Transverse colon (tissue), 4 donors: ENCODE measurements at regions not wholly inside any gene's neighbourhood (a gene's known extent, or its start where the extent isn't known, plus 50 kb on each side); places are given as distances from the start of the nearest gene placed in this dataset.
"Not testable (repeated sequence)": the region's sequence is repeated elsewhere in the genome, so short reads cannot be mapped to it uniquely, and the experiment has no call there.

ENCODE experiments used
- DNase-seq: peaks from one replicate; pipeline ENCODE4 v3.0.0-alpha.2; 2019
- H3K27ac ChIP-seq, 4 donors: fragments of 200-600 bp; sonication (generic); 2 replicates each; pipeline ENCODE4 v1.5.1; 2016 to 2018; ENCODE audit warnings: inconsistent platforms in 4 of 4
- H3K27me3 ChIP-seq: fragments of 200-600 bp; sonication (generic); 2 replicates; pipeline ENCODE4 v1.5.1; 2017; ENCODE audit warnings: inconsistent platforms
- H3K36me3 ChIP-seq, 4 donors: fragments of 200-600 bp; sonication (generic); 2 replicates each; pipeline ENCODE4 v1.5.1; 2017 to 2019; ENCODE audit warnings: inconsistent platforms in 4 of 4
- H3K4me1 ChIP-seq, 4 donors: fragments of 200-600 bp; sonication (generic); 2 replicates each; pipeline ENCODE4 v1.5.1; 2017 to 2020; ENCODE audit warnings: inconsistent platforms in 4 of 4
- H3K4me3 ChIP-seq, 4 donors: fragments of 200-600 bp; sonication (generic); 1 replicate in 1 of 4; 2 replicates in 3 of 4; pipeline versions ENCODE4 v1.5.1 to v1.6.1; 2017 to 2019; ENCODE audit warnings: inconsistent platforms in 4 of 4
- H3K9me3 ChIP-seq, 2 donors: fragments of 200-600 bp; sonication (generic); 2 replicates each; pipeline ENCODE4 v1.5.1; 2017 to 2019; ENCODE audit warnings: inconsistent platforms in 2 of 2
- CTCF ChIP-seq, 5 experiments: fragments of 200-600 bp in 3 of 5; fragments of 450-650 bp in 2 of 5; sonication (generic) in 3 of 5; IDR thresholded peaks; 1 replicate in 2 of 5; 2 replicates in 3 of 5; pipeline ENCODE4 v1.5.1; 2016 to 2017; ENCODE audit warnings: antibody characterized with exemption in 5 of 5, inconsistent platforms in 3 of 5, mild to moderate bottlenecking in 2 of 5, moderate library complexity in 1 of 5
- EP300 ChIP-seq: sonication (generic); formaldehyde crosslinking; IDR thresholded peaks from one replicate; pipeline ENCODE4 v1.6.1; 2017; ENCODE audit warnings: antibody characterized with exemption, low read depth
- POLR2A ChIP-seq: fragments of 450-650 bp; IDR thresholded peaks from one replicate; pipeline ENCODE4 v1.6.1; 2016; ENCODE audit warnings: antibody characterized with exemption, mild to moderate bottlenecking, moderate library complexity
- POLR2AphosphoS5 ChIP-seq, 3 donors: sonication (generic); formaldehyde crosslinking; IDR thresholded peaks; one replicate each; pipeline ENCODE4 v1.6.1; 2016; ENCODE audit warnings: antibody characterized with exemption in 3 of 3
- WGBS, 2 donors: methylation state at CpG; one replicate each; pipeline ENCODE4 v1.1.5; 2018; ENCODE audit warnings: low coverage in 1 of 2; 5-methylcytosine and 5-hydroxymethylcytosine counted together
- in situ Hi-C, 4 donors: fragments of 200-750 bp; cut with MboI; loops; one replicate each; pipeline versions ENCODE4 v1.15.0 to v1.15.1; 2017; ENCODE audit warnings: low sequenced_read_pairs in 3 of 4, low pct_ligation_motif_present in 1 of 4, low pct_unique_long_range_greater_than_20kb in 1 of 4
- intact Hi-C: fragments of 100-400 bp; cut with DNase I; formaldehyde crosslinking; loops from one replicate; pipeline ENCODE4 v1.15.1; 2023; ENCODE audit warnings: low total_unique reads

GRCh38 chr3:18527691-18528090 lies 102.6 kb upstream of the SATB1 start:
- H3K4me1 ChIP-seq = no peaks in the 10 kb centered on the region
- no peak overlapping the region for H3K4me3 ChIP-seq
- TF ChIP-seq CTCF (IDR thresholded peaks at IDR 0.05) = no peak
- TF ChIP-seq POLR2A = no peak
- no peak for TF ChIP-seq POLR2AphosphoS5 (IDR thresholded peaks at IDR 0.05)
- TF ChIP-seq EP300 = no peak
- H3K36me3 ChIP-seq = no peaks in the 10 kb centered on the region
- DNase-seq = no peak
- peaks cover 0 to 5% of the 10 kb centered on the region in 2 donors for H3K9me3 ChIP-seq
- intact Hi-C loops = no loop called here
- in situ Hi-C loops = no loop called here
- H3K27me3 ChIP-seq = no peaks in the 10 kb centered on the region
- H3K27ac ChIP-seq = no peak overlapping the region

GRCh38 chr3:18526667-18527066 lies 101.5 kb upstream of the SATB1 start:
- in situ Hi-C loops (no loop called here), intact Hi-C loops (no loop called here)
- DNase-seq = no peak
- H3K4me1 ChIP-seq = no peaks in the 10 kb centered on the region
- TF ChIP-seq POLR2A = no peak
- TF ChIP-seq POLR2AphosphoS5 (IDR thresholded peaks at IDR 0.05) = no peak
- TF ChIP-seq CTCF (IDR thresholded peaks at IDR 0.05) = no peak
- no peak for TF ChIP-seq EP300
- H3K27ac ChIP-seq = no peak overlapping the region
- H3K9me3 ChIP-seq = peaks cover 0 to 5% of the 10 kb centered on the region in 2 donors
- no peaks in the 10 kb centered on the region for H3K27me3 ChIP-seq
- H3K4me3 ChIP-seq = no peak overlapping the region
- H3K36me3 ChIP-seq = no peaks in the 10 kb centered on the region

GRCh38 chr3:18516170-18516569 lies 91.0 kb upstream of the SATB1 start:
- DNase-seq, intact Hi-C loops, H3K36me3 ChIP-seq, H3K4me1 ChIP-seq, H3K9me3 ChIP-seq, H3K27me3 ChIP-seq, in situ Hi-C loops, H3K27ac ChIP-seq, H3K4me3 ChIP-seq: not testable (repeated sequence)
- 92 to 100% methylated on average over 1 to 18 of the region's 19 CpGs for WGBS, 2 donors

- H3K4me1 ChIP-seq = no peaks in the 10 kb centered on the region
- intact Hi-C loops = no loop called here
- no peaks in the 10 kb centered on the region for H3K9me3 ChIP-seq
- 81 to 90% methylated on average over 3 of the region's 3 CpGs for WGBS, 2 donors
- no peak for TF ChIP-seq EP300
- no peak for TF ChIP-seq POLR2A
- no peak for TF ChIP-seq CTCF (IDR thresholded peaks at IDR 0.05)
- no peak for TF ChIP-seq POLR2AphosphoS5 (IDR thresholded peaks at IDR 0.05)
- no peak overlapping the region for H3K27ac ChIP-seq
- in situ Hi-C loops = no loop called here
- H3K36me3 ChIP-seq = no peaks in the 10 kb centered on the region
- no peaks in the 10 kb centered on the region for H3K27me3 ChIP-seq
- H3K4me3 ChIP-seq = no peak overlapping the region
- DNase-seq = no peak
These were observed 88.0 kb upstream of the SATB1 start for GRCh38 chr3:18513091-18513490.

GRCh38 chr3:18512007-18512406 lies 86.9 kb upstream of the SATB1 start:
- no peaks in the 10 kb centered on the region for H3K36me3 ChIP-seq
- H3K4me3 ChIP-seq = no peak overlapping the region
- intact Hi-C loops (no loop called here), in situ Hi-C loops (no loop called here)
- no peak overlapping the region for H3K27ac ChIP-seq
- no peak for DNase-seq
- TF ChIP-seq POLR2A (no peak), POLR2AphosphoS5 (IDR thresholded peaks at IDR 0.05) (no peak)
- H3K27me3 ChIP-seq = no peaks in the 10 kb centered on the region
- WGBS, 2 donors = 90% methylated on average over 1 of the region's 1 CpG
- no peaks in the 10 kb centered on the region for H3K4me1 ChIP-seq
- no peaks in the 10 kb centered on the region for H3K9me3 ChIP-seq
